GM19193 (cell line): ENCODE measurements at regions not wholly inside any gene's neighbourhood (a gene's known extent, or its start where the extent isn't known, plus 50 kb on each side); places are given as distances from the start of the nearest gene placed in this dataset.

Source experiments
- POLR2A ChIP-seq: IDR thresholded peaks from 4 replicates; pipeline ENCODE4 v1.6.1; 2011; ENCODE audit not compliant: insufficient read depth, insufficient read length; ENCODE audit errors: extremely low read depth

- no peak for TF ChIP-seq POLR2A
These were observed 685.6 kb downstream of the XPNPEP1 start for GRCh38 chr10:109237682-109238081.

- no peak for TF ChIP-seq POLR2A
These were observed 686.3 kb downstream of the XPNPEP1 start for GRCh38 chr10:109237050-109237449.

GRCh38 chr10:109219935-109220605 lies 703.2 kb downstream of the XPNPEP1 start:
- no peak for TF ChIP-seq POLR2A

- no peak for TF ChIP-seq POLR2A
These were observed 705.1 kb downstream of the XPNPEP1 start for GRCh38 chr10:109218207-109218606.

- no peak for TF ChIP-seq POLR2A
These were observed 707.8 kb downstream of the XPNPEP1 start for GRCh38 chr10:109215291-109216075.

- TF ChIP-seq POLR2A: no peak
These were observed 716.0 kb downstream of the XPNPEP1 start for GRCh38 chr10:109207361-109207760.

GRCh38 chr10:109205929-109206585 lies 717.3 kb downstream of the XPNPEP1 start:
- no peak for TF ChIP-seq POLR2A

- TF ChIP-seq POLR2A: no peak
These were observed 719.5 kb downstream of the XPNPEP1 start for GRCh38 chr10:109203646-109204353.

- no peak for TF ChIP-seq POLR2A
These were observed 721.2 kb downstream of the XPNPEP1 start for GRCh38 chr10:109202111-109202510.

GRCh38 chr10:109200646-109201045 lies 722.7 kb downstream of the XPNPEP1 start:
- TF ChIP-seq POLR2A: no peak

- TF ChIP-seq POLR2A: no peak
These were observed 731.5 kb downstream of the XPNPEP1 start for GRCh38 chr10:109191823-109192222.

GRCh38 chr10:109191341-109191740 lies 732.0 kb downstream of the XPNPEP1 start:
- TF ChIP-seq POLR2A: no peak

- TF ChIP-seq POLR2A: no peak
These were observed 735.6 kb downstream of the XPNPEP1 start for GRCh38 chr10:109187677-109188076.

GRCh38 chr10:109183366-109183765 lies 739.9 kb downstream of the XPNPEP1 start:
- TF ChIP-seq POLR2A: no peak

GRCh38 chr10:109178591-109178990 lies 744.7 kb downstream of the XPNPEP1 start:
- TF ChIP-seq POLR2A: no peak
